Small intestine (tissue), 7 donors: ENCODE measurements at regions not wholly inside any gene's neighbourhood (a gene's known extent, or its start where the extent isn't known, plus 50 kb on each side); places are given as distances from the start of the nearest gene placed in this dataset.

Experiments used
- DNase-seq, 2 donors: peaks; one replicate each; pipeline versions ENCODE4 v3.0.0 to v3.0.0-alpha.2; 2013
- FAIRE-seq: peaks from 2 replicates; lab custom pipeline; 2012; peaks lifted over from hg19 to GRCh38; lab: Jason Lieb, UNC
- H3K27ac ChIP-seq, 3 donors: one replicate each; pipeline ENCODE4 v1.5.1; 2013; ENCODE audit warnings: low read length in 2 of 3, mild to moderate bottlenecking in 2 of 3, control low read depth in 1 of 3, inconsistent platforms in 1 of 3, low read depth in 1 of 3, moderate library complexity in 1 of 3
- H3K27me3 ChIP-seq, 3 donors: one replicate each; pipeline ENCODE4 v1.6.1; 2013; ENCODE audit warnings: low read length in 3 of 3, inconsistent platforms in 1 of 3; ENCODE audit not compliant: control insufficient read depth in 3 of 3, insufficient read depth in 3 of 3
- H3K36me3 ChIP-seq, 3 donors: one replicate each; pipeline ENCODE4 v1.6.1; 2013; ENCODE audit warnings: low read length in 3 of 3, inconsistent platforms in 1 of 3, low read depth in 1 of 3, mild to moderate bottlenecking in 1 of 3, moderate library complexity in 1 of 3; ENCODE audit not compliant: control insufficient read depth in 3 of 3, insufficient read depth in 2 of 3
- H3K4me1 ChIP-seq, 3 donors: one replicate each; pipeline ENCODE4 v1.6.1; 2013; ENCODE audit warnings: low read length in 2 of 3, inconsistent platforms in 1 of 3, low read depth in 1 of 3, mild to moderate bottlenecking in 1 of 3, moderate library complexity in 1 of 3; ENCODE audit not compliant: control insufficient read depth in 3 of 3, insufficient read depth in 2 of 3
- H3K4me3 ChIP-seq, 3 donors: one replicate each; pipeline ENCODE4 v1.5.1; 2013; ENCODE audit warnings: low read length in 3 of 3, control low read depth in 1 of 3, inconsistent platforms in 1 of 3, low read depth in 1 of 3, mild to moderate bottlenecking in 1 of 3, moderate library complexity in 1 of 3
- H3K9me3 ChIP-seq, 2 donors: one replicate each; pipeline ENCODE4 v1.6.1; 2013; ENCODE audit warnings: low read depth in 1 of 2, low read length in 1 of 2; ENCODE audit not compliant: control insufficient read depth in 2 of 2, insufficient read depth in 1 of 2
- WGBS, 3 donors: extraction: QIAGEN DNeasy Blood & Tissue Kit; methylation state at CpG; one replicate each; pipeline ENCODE4 v1.1.7; 2013; 5-methylcytosine and 5-hydroxymethylcytosine counted together
- donor health status: healthy with polysubstance abuse.
- donor health status: control.
- donor health status: control.
- donor health status: Bipolar disorder and iron deficiency.
- donor health status: healthy.

DNA sequence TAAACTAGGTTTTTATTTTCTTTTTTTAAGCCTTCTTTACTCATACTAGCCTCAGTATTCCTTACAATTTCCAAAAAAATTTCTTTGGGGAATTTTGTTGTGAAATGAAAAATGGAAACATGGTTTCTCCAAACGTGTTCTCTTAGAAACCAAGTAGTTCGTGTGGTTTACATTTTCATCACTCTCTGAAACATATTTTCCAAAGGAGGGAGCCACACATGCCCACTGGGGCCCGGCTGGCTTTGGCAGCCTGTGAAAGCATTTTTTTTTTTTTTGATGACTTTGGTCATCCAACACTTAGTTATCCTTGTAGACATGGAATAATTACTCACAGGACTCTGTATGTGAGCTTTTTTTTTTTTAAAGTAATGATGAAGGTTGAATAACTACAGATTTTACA is 169.6 kb downstream of the C7orf25 start:
- DNase-seq: no peak
- 47 to 74% (median 54%) methylated on average over 3 of the region's 3 CpGs for WGBS, 3 donors
- H3K4me1 ChIP-seq: no peaks in the 10 kb centered on the region
- no peak overlapping the region for H3K27ac ChIP-seq
- H3K9me3 ChIP-seq: no peaks in the 10 kb centered on the region
- no peaks in the 10 kb centered on the region for H3K27me3 ChIP-seq
- no peak for FAIRE-seq
- no peak overlapping the region for H3K4me3 ChIP-seq
- H3K36me3 ChIP-seq: no peaks in the 10 kb centered on the region

DNA sequence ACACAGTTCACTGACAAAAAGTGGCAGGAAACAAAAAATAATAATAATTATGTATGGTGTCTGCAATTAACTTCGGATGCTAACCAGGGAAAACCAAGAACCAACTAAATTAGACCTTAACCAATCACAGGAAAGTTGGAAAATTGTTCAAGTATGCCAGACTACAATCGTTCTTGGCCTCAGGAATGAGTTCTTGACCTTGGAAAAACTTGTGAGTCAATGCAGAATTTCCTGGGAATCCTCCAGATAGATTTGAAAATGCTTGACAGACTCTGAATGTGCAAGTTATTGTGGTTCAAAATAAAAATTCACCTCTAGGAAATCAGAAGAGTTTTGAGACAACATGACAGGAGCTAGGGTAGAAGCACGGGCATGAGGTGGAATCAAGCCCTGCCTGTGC is 171.5 kb downstream of the C7orf25 start:
- Histone ChIP-seq H3K9me3 (no peaks in the 10 kb centered on the region), H3K36me3 (no peaks in the 10 kb centered on the region), H3K27ac (no peak overlapping the region), H3K27me3 (no peaks in the 10 kb centered on the region), H3K4me3 (no peak overlapping the region), H3K4me1 (no peaks in the 10 kb centered on the region)
- FAIRE-seq (no peak), DNase-seq (no peak)
- WGBS, 3 donors: 50 to 61% (median 60%) methylated on average over 3 of the region's 3 CpGs

DNA sequence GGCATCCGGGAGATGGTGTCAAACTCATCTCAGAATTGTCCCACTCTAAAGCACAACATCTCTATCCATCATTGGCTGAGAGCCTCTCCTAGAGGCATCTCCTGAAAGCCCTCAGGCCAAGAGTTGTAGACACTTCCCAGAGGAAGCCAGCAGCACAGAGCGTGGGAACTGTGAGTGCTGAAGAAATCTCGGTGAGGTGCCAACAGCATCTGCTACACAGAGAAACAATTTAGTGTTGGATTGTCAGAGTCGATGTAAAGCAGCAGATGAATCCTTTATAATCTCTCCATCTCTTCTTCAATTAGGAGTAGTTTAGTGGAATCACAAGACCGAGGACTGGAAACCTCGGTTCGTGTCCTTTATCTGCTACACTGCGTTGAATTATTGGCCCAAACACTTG is 172.2 kb downstream of the C7orf25 start:
- Histone ChIP-seq H3K4me3 (no peak overlapping the region), H3K27ac (no peak overlapping the region), H3K27me3 (no peaks in the 10 kb centered on the region), H3K36me3 (no peaks in the 10 kb centered on the region), H3K4me1 (no peaks in the 10 kb centered on the region), H3K9me3 (no peaks in the 10 kb centered on the region)
- WGBS, 3 donors: 67 to 89% (median 82%) methylated on average over 8 of the region's 8 CpGs
- DNase-seq: no peak
- FAIRE-seq: no peak

DNA sequence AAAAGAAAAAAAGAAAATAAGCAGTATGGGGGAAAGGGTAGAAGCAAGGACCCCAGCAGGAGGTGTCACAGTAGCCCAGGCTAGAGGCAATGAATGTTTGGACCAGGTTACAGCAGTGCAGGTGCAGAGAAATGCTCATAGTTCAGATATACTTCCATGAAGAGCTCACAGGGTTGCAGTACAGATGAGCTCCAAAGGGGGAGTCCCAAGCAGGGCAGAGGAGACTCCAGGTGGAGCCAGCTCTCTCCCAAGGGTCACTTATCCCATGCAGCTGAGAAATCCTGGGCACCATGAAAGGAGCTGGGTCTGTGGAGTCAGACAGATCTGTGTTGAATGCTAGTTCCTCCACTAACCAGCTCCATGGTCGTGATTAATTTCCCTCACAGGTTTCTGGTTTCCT is 174.9 kb downstream of the C7orf25 start:
- DNase-seq (no peak), FAIRE-seq (no peak)
- H3K4me3 ChIP-seq: no peak overlapping the region
- H3K9me3 ChIP-seq: no peaks in the 10 kb centered on the region
- H3K27me3 ChIP-seq: no peaks in the 10 kb centered on the region
- H3K36me3 ChIP-seq: no peaks in the 10 kb centered on the region
- WGBS, 3 donors: 52 to 80% (median 54%) methylated on average over 1 of the region's 1 CpG
- H3K27ac ChIP-seq: no peak overlapping the region
- no peaks in the 10 kb centered on the region for H3K4me1 ChIP-seq

DNA sequence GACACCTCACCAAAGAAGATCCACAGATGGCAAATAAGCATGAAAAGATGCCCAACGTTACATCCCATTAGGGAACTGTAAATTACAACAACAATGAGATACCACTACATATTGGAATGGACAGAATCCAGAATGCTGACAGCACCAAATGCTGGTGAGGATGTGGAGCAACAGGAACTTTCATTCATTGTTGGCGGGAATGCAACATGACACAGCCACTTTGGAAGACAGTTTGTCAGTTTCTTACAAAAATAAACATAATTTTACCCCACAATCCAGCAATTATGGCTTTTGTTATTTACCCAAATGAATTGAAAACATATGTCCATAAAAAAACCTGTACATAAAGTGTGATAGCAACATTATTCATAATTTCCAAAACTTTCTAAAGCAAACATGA is 176.8 kb downstream of the C7orf25 start:
- no peaks in the 10 kb centered on the region for H3K4me1 ChIP-seq
- DNase-seq (no peak), FAIRE-seq (no peak)
- no peaks in the 10 kb centered on the region for H3K36me3 ChIP-seq
- H3K27ac ChIP-seq: no peak overlapping the region
- no peak overlapping the region for H3K4me3 ChIP-seq
- no peaks in the 10 kb centered on the region for H3K27me3 ChIP-seq
- WGBS, 3 donors: 68 to 77% (median 71%) methylated on average over 2 of the region's 2 CpGs
- no peaks in the 10 kb centered on the region for H3K9me3 ChIP-seq

DNA sequence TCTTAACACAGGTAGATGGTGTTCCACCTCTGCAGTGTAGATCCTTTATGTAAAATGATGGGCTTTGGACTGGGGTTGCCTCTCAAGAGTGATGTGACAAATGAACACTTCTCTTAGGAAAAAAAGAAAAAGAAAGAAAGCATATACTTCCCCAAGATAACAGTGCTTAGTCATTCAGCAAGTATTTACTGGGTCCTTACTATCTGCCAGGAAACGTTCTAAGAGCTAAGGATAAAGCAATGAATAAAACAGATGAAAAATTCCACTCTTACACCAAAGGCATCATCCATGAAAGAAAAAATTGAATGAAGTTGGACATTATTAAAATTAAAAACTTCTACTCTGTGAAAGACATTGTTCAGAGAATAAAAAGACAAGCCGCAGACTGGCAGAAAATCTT is 177.3 kb downstream of the C7orf25 start:
- no peaks in the 10 kb centered on the region for H3K27me3 ChIP-seq
- FAIRE-seq: no peak
- DNase-seq: no peak
- no peaks in the 10 kb centered on the region for H3K4me1 ChIP-seq
- no peaks in the 10 kb centered on the region for H3K9me3 ChIP-seq
- H3K4me3 ChIP-seq: no peak overlapping the region
- H3K27ac ChIP-seq: no peak overlapping the region
- H3K36me3 ChIP-seq: no peaks in the 10 kb centered on the region
- 47 to 51% (median 48%) methylated on average over 2 of the region's 2 CpGs for WGBS, 3 donors

DNA sequence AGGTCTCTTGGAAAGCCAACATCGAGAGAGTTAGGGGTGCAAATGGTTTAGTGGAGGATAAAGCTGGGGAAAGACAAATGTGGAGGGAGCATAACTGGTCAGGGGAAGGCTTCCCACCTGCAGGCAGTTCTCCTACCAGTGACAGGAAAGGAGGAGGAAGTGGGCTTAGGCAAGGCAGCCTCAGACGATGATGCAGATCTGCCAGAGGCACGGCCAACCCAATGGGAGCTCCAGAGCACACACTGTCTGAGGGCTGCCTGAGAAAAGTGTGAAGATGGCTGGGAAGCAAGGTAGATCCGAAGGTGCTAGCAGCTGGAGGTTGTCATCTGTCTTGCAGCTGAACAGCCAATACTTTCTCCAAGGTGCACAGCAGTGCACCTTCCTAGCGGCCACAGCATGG is 178.8 kb downstream of the C7orf25 start:
- Histone ChIP-seq H3K4me1 (no peaks in the 10 kb centered on the region), H3K27me3 (no peaks in the 10 kb centered on the region), H3K36me3 (no peaks in the 10 kb centered on the region), H3K27ac (no peak overlapping the region), H3K4me3 (no peak overlapping the region), H3K9me3 (no peaks in the 10 kb centered on the region)
- WGBS, 3 donors: 45 to 72% (median 66%) methylated on average over 5 of the region's 5 CpGs
- DNase-seq: no peak
- FAIRE-seq: no peak

DNA sequence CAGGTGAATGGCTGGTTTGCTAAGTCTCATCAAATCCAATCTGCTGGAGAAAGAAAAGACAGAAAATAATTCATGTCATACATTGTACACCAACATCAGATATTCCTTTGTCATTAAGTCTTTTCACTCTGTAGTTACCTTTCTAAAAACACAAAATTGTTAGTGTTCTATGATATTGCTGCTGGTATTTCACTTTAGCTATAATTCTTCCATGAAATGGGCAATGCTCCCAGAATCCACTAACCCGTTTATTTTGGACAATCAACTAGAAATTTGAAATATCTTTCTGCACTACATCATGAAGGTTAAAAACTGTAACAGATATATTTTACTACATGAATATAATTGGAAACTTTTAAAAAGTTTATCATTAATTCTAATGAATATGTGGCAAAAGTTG is 181.3 kb downstream of the C7orf25 start:
- 67 to 93% (median 85%) methylated on average over 1 of the region's 1 CpG for WGBS, 3 donors
- Histone ChIP-seq H3K27ac (no peak overlapping the region), H3K9me3 (no peaks in the 10 kb centered on the region), H3K36me3 (no peaks in the 10 kb centered on the region), H3K27me3 (no peaks in the 10 kb centered on the region), H3K4me3 (no peak overlapping the region), H3K4me1 (no peaks in the 10 kb centered on the region)
- no peak for FAIRE-seq
- DNase-seq: no peak

DNA sequence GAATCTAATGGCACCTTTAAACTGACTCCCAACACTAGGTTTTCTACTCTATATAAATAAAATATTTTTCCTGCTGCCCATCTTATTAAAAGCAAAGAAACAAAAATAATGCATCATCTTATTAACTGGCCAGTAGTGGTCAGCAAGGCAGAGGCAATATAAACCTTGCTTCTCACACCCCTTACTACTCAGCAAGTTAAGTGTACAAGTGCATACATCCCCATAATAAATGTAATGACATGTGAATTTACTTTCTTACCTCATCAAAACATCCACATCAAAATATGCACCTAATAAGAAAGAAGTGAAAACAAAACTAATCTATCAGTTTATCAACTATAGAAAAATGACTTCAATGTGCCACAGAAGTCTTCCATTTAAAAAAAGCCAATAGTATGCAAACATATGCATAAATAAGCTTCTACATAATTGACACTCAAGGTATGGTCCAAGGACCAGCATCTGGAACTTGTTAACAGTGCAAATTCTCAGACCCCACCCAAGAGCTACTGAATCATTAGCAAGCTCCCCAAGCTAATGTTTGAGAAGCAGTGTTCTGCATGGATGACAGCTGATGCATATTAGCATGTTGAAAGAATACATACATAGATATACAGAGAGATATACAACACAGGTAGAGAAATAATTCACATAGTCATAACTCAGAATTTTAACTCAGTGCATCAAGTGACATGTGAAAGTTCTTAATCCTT is 182.7 kb downstream of the C7orf25 start:
- H3K27me3 ChIP-seq: no peaks in the 10 kb centered on the region
- DNase-seq (no peak), FAIRE-seq (no peak)
- H3K27ac ChIP-seq: no peak overlapping the region
- H3K9me3 ChIP-seq: no peaks in the 10 kb centered on the region
- no peak overlapping the region for H3K4me3 ChIP-seq
- no peaks in the 10 kb centered on the region for H3K36me3 ChIP-seq
- H3K4me1 ChIP-seq: no peaks in the 10 kb centered on the region
